ENCODE measurements at regions not wholly inside any gene's neighbourhood (a gene's known extent, or its start where the extent isn't known, plus 50 kb on each side); places are given as distances from the start of the nearest gene placed in this dataset.

DNA sequence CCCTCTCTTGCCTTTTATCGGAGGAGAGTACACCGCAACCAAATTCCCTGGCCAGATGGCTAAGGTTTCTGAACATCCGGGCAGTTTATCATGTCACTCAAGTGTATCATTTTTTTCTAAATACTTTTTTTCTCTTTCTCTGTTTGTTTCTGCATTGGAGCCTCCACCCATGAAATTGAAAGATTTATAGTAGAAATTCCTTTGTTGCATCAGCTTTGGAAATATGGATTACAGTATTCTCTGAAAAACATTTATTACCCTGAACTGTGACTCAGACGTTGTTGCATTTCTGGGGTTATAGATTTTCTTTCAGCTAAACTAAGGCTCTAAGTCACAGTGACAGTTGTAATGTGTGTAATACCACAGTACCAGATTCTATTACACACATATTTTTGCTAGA, 187.0 kb downstream of the SPTSSA start:
- TF ChIP-seq YY1 (IDR thresholded peaks at IDR 0.05; ENCODE audit: insufficient read depth, insufficient read length) (no peak), ZNF274 (IDR thresholded peaks at IDR 0.05; ENCODE audit: low read depth, low read length) (no peak)

Data from NT2/D1 (cell line).